Caco-2 (cell line): ENCODE measurements at regions not wholly inside any gene's neighbourhood (a gene's known extent, or its start where the extent isn't known, plus 50 kb on each side); places are given as distances from the start of the nearest gene placed in this dataset.

Source experiments
- BruUV-seq: library from RNA; stranded (reverse); fragments of 400-500 nt; replicated peaks from 2 replicates; lab custom pipeline; 2021; lab: Mats Ljungman, UMichigan
- CTCF ChIA-PET: fragments of 300-600 bp; sonication (Branson Sonifier 250); formaldehyde crosslinking; loops from one replicate; lab custom pipeline; 2022; ENCODE audit warnings: antibody characterized with exemption; lab: Charles Lee
- POLR2A ChIA-PET: fragments of 300-600 bp; sonication (Branson Sonifier 250); formaldehyde crosslinking; loops from one replicate; lab custom pipeline; 2022; ENCODE audit warnings: antibody characterized with exemption; lab: Charles Lee
- DNase-seq, 2 experiments: peaks; one replicate each; pipeline versions ENCODE4 v3.0.0 to v3.0.0-alpha.2; 2020 to 2022
- H3K27me3 ChIP-seq: replicated peaks from 2 replicates; pipeline ENCODE4 v1.6.0; 2011; ENCODE audit warnings: low read length; ENCODE audit not compliant: control insufficient read depth, insufficient read depth
- H3K36me3 ChIP-seq: 2 replicates; pipeline ENCODE4 v1.5.1; 2011; ENCODE audit warnings: low read length; ENCODE audit not compliant: control insufficient read depth, insufficient read depth
- H3K4me1 ChIP-seq: fragments of 250-450 bp; sonication (Bioruptor Pico); 2 replicates; pipeline ENCODE4 v1.5.1; 2020; ENCODE audit warnings: mild to moderate bottlenecking
- H3K4me3 ChIP-seq: 2 replicates; pipeline ENCODE4 v1.5.1; 2011; ENCODE audit warnings: low read depth, mild to moderate bottlenecking, control low read depth, low read length
- H3K9me3 ChIP-seq: fragments of 250-450 bp; sonication (Bioruptor Pico); 2 replicates; pipeline ENCODE4 v1.5.1; 2020; ENCODE audit warnings: mild to moderate bottlenecking, moderate library complexity
- H3K27ac Mint-ChIP-seq: one replicate; pipeline ENCODE4 v1.8.0; 2022; ENCODE audit warnings: mixed read lengths; ENCODE audit not compliant: unreplicated experiment
- H3K27me3 Mint-ChIP-seq: one replicate; pipeline ENCODE4 v1.8.0; 2022; ENCODE audit warnings: mixed read lengths; ENCODE audit not compliant: insufficient read depth, unreplicated experiment
- H3K36me3 Mint-ChIP-seq: one replicate; pipeline ENCODE4 v1.8.0; 2022; ENCODE audit warnings: mild to moderate bottlenecking, mixed read lengths; ENCODE audit not compliant: insufficient read depth, unreplicated experiment
- H3K4me1 Mint-ChIP-seq: one replicate; pipeline ENCODE4 v1.8.0; 2022; ENCODE audit warnings: low read depth, mixed read lengths; ENCODE audit not compliant: unreplicated experiment
- H3K4me3 Mint-ChIP-seq: one replicate; pipeline ENCODE4 v1.8.0; 2022; ENCODE audit warnings: mild to moderate bottlenecking, moderate library complexity, mixed read lengths; ENCODE audit not compliant: unreplicated experiment
- H3K9me3 Mint-ChIP-seq: one replicate; pipeline ENCODE4 v1.8.0; 2022; ENCODE audit warnings: mixed read lengths; ENCODE audit not compliant: unreplicated experiment
- CTCF ChIP-seq, 2 experiments: fragments of 200-600 bp in 1 of 2; IDR thresholded peaks; 1 replicate in 1 of 2; 2 replicates in 1 of 2; pipeline versions ENCODE4 v1.5.1 to v1.8.0; 2011 to 2022; ENCODE audit warnings: antibody characterized with exemption in 1 of 2, control low read depth in 1 of 2, inconsistent platforms in 1 of 2, low read depth in 1 of 2, low read length in 1 of 2, mild to moderate bottlenecking in 1 of 2, moderate library complexity in 1 of 2; ENCODE audit not compliant: insufficient read depth in 1 of 2, severe bottlenecking in 1 of 2, unreplicated experiment in 1 of 2
- intact Hi-C: fragments of 100-400 bp; cut with micrococcal nuclease; formaldehyde crosslinking; loops from one replicate; pipeline ENCODE4 v1.10.0; 2022; ENCODE audit not compliant: unreplicated experiment

DNA sequence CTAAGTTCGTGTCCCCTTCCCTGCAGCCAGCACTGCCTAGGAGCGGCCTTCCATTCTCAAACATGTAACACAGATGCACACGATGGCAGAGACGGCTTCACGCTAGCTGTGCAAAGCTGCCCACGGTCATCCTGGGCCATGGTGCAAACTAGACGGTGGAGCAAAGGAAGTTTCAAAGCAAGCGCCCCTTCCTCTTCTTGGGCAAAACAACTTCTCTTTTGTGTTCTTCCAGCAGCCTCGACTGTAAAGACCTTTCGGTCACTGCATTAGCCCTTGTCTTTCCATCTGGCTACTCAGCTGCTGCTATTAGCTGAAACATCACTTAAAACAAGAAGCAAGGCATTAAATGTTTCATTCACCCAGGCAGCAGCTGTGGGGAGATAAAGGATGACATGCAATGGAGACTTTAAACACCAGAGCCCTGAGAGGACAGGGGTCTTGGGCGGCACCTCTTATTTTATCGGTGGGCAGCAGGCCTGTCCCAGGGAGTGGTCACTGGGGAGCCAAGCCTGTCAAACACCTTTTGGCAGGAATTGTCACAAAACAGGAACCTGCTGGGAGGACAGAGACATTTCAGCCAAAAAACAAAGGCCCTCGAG, 214.8 kb downstream of the KLF6 start:
- POLR2A ChIA-PET: no interaction called here
- no peak for TF ChIP-seq CTCF (IDR thresholded peaks at IDR 0.05; ENCODE audit: insufficient read depth in 1 of 2, low read depth in 1 of 2, low read length in 1 of 2, severe bottlenecking in 1 of 2, unreplicated experiment in 1 of 2)

DNA sequence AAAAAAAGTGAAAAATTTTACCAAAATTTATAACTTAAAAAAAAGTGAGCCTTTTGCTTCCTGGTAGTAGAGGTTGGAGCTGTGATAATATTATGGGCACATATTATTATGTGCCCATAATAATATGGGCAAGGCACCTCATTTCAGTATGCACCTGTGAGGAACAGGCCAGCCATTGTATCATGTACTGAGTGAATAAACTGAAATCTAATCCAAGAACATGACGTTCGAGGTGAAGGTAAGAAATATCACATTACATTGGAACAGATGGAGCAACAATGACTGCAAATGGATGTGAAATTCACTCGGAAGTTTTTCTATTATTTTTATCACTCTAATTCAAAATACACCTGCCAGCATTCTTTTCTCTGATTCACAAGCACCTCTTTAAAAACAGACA, 216.0 kb downstream of the KLF6 start:
- POLR2A ChIA-PET: no interaction called here
- Mint-ChIP-seq H3K9me3 (peaks cover 17% of the 10 kb centered on the region), H3K36me3 (no peaks in the 10 kb centered on the region), H3K4me3 (no peak overlapping the region), H3K27me3 (no peaks in the 10 kb centered on the region), H3K27ac (no peak overlapping the region), H3K4me1 (peaks cover 6% of the 10 kb centered on the region)
- CTCF ChIA-PET: no interaction called here
- no TSS peak for BruUV-seq
- no peak for DNase-seq
- no peak overlapping the region for H3K4me3 ChIP-seq
- H3K9me3 ChIP-seq: peaks cover 14% of the 10 kb centered on the region; the same call in 1 of the 2 replicates
- intact Hi-C loops: no loop called here
- H3K36me3 ChIP-seq: no peaks in the 10 kb centered on the region
- no peaks in the 10 kb centered on the region for H3K27me3 ChIP-seq
- H3K4me1 ChIP-seq: no peaks in the 10 kb centered on the region
- no peak for TF ChIP-seq CTCF (IDR thresholded peaks at IDR 0.05; ENCODE audit: insufficient read depth in 1 of 2, low read depth in 1 of 2, low read length in 1 of 2, severe bottlenecking in 1 of 2, unreplicated experiment in 1 of 2)

More for the DNA sequence above, 214.8 kb downstream of the KLF6 start:
- H3K4me3 ChIP-seq: no peak overlapping the region
- no peak for DNase-seq
- intact Hi-C loops: no loop called here
- Mint-ChIP-seq H3K27ac (no peak overlapping the region), H3K4me3 (no peak overlapping the region), H3K4me1 (peaks cover 6% of the 10 kb centered on the region), H3K9me3 (peaks cover 6% of the 10 kb centered on the region), H3K36me3 (no peaks in the 10 kb centered on the region), H3K27me3 (no peaks in the 10 kb centered on the region)
- no TSS peak for BruUV-seq
- H3K4me1 ChIP-seq: no peaks in the 10 kb centered on the region
- no peaks in the 10 kb centered on the region for H3K36me3 ChIP-seq
- peaks cover 14% of the 10 kb centered on the region; the same call in 1 of the 2 replicates for H3K9me3 ChIP-seq
- CTCF ChIA-PET: no interaction called here
- no peaks in the 10 kb centered on the region for H3K27me3 ChIP-seq

DNA sequence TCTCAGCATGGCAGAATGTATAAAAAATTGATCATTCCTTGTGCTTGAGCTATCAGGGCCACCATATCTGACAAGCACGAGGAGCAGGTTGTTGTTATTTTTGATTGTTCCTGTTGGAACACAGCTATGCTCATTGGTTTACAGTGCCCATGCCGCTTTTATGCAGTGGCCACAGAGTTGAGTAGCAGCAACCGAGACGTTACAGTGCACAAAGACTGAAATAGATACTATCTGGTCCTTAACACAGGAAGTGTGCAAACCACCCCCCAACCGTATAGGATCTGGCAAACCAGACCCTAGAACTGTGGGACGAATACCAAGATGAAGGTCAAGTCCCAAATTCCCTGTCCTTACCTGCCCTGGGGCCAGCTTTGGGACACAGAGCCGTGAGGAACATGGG, 216.6 kb downstream of the KLF6 start:
- no peaks in the 10 kb centered on the region for H3K27me3 Mint-ChIP-seq
- POLR2A ChIA-PET: no interaction called here
- Histone ChIP-seq H3K36me3 (no peaks in the 10 kb centered on the region), H3K27me3 (no peaks in the 10 kb centered on the region), H3K4me1 (no peaks in the 10 kb centered on the region), H3K4me3 (no peak overlapping the region), H3K9me3 (peaks cover 14% of the 10 kb centered on the region; the same call in 1 of the 2 replicates)
- DNase-seq: no peak
- H3K4me1 Mint-ChIP-seq: peaks cover 6% of the 10 kb centered on the region
- no peaks in the 10 kb centered on the region for H3K36me3 Mint-ChIP-seq
- no peak overlapping the region for H3K4me3 Mint-ChIP-seq
- no peak overlapping the region for H3K27ac Mint-ChIP-seq
- intact Hi-C loops: no loop called here
- peaks cover 17% of the 10 kb centered on the region for H3K9me3 Mint-ChIP-seq
- TF ChIP-seq CTCF (IDR thresholded peaks at IDR 0.05; ENCODE audit: insufficient read depth in 1 of 2, low read depth in 1 of 2, low read length in 1 of 2, severe bottlenecking in 1 of 2, unreplicated experiment in 1 of 2): no peak
- CTCF ChIA-PET: no interaction called here
- no TSS peak for BruUV-seq
